Progenitor cell of endocrine pancreas (in vitro differentiated cells): ENCODE measurements at regions not wholly inside any gene's neighbourhood (a gene's known extent, or its start where the extent isn't known, plus 50 kb on each side); places are given as distances from the start of the nearest gene placed in this dataset.
"Not testable (repeated sequence)": the region's sequence is repeated elsewhere in the genome, so short reads cannot be mapped to it uniquely, and the experiment has no call there.

ENCODE experiments used
- DNase-seq: peaks from one replicate; pipeline ENCODE4 v3.0.0; 2021; ENCODE audit warnings: low spot score; ENCODE audit not compliant: unreplicated experiment
- H3K27ac Mint-ChIP-seq: 2 replicates; pipeline ENCODE4 v1.8.0; 2021; ENCODE audit warnings: mild to moderate bottlenecking, moderate library complexity, mixed read lengths
- H3K27me3 Mint-ChIP-seq: 2 replicates; pipeline ENCODE4 v1.8.0; 2021; ENCODE audit warnings: mixed read lengths
- H3K36me3 Mint-ChIP-seq: 2 replicates; pipeline ENCODE4 v1.8.0; 2022; ENCODE audit warnings: mixed read lengths; ENCODE audit not compliant: insufficient read depth
- H3K4me1 Mint-ChIP-seq: 2 replicates; pipeline ENCODE4 v1.8.0; 2021; ENCODE audit warnings: low read depth, mixed read lengths
- H3K4me3 Mint-ChIP-seq: 2 replicates; pipeline ENCODE4 v1.8.0; 2021; ENCODE audit warnings: low read depth, mild to moderate bottlenecking, moderate library complexity, mixed read lengths
- H3K9me3 Mint-ChIP-seq: 2 replicates; pipeline ENCODE4 v1.8.0; 2021; ENCODE audit warnings: low read depth, mixed read lengths
- CTCF ChIP-seq: fragments of 200-600 bp; sonication (generic); IDR thresholded peaks from one replicate; pipeline ENCODE4 v1.5.0; 2021; ENCODE audit warnings: antibody characterized with exemption, mild to moderate bottlenecking; ENCODE audit not compliant: unreplicated experiment

- Mint-ChIP-seq H3K9me3 (peaks cover 3% of the 10 kb centered on the region), H3K27me3 (no peaks in the 10 kb centered on the region), H3K4me3 (no peak overlapping the region), H3K36me3 (no peaks in the 10 kb centered on the region), H3K4me1 (peaks cover 13% of the 10 kb centered on the region), H3K27ac (peak overlapping the region; percentile 59)
- no peak for TF ChIP-seq CTCF
- no peak for DNase-seq
Observed at GRCh38 chr7:53237344-53237913, 202.0 kb downstream of the POM121L12 start.

- DNase-seq = no peak
- peaks cover 13% of the 10 kb centered on the region for H3K4me1 Mint-ChIP-seq
- no peak overlapping the region for H3K27ac Mint-ChIP-seq
- no peak for TF ChIP-seq CTCF
- H3K27me3 Mint-ChIP-seq = no peaks in the 10 kb centered on the region
- peaks cover 4% of the 10 kb centered on the region for H3K9me3 Mint-ChIP-seq
- H3K36me3 Mint-ChIP-seq = no peaks in the 10 kb centered on the region
- no peak overlapping the region for H3K4me3 Mint-ChIP-seq
Observed at GRCh38 chr7:53238021-53238605, 202.7 kb downstream of the POM121L12 start.

- not testable (repeated sequence) for DNase-seq, H3K9me3 Mint-ChIP-seq, H3K27me3 Mint-ChIP-seq, H3K36me3 Mint-ChIP-seq, H3K4me3 Mint-ChIP-seq, H3K27ac Mint-ChIP-seq
- H3K4me1 Mint-ChIP-seq = peaks cover 13% of the 10 kb centered on the region
Observed at GRCh38 chr7:53239151-53239550, 203.7 kb downstream of the POM121L12 start.

- DNase-seq = no peak
- Mint-ChIP-seq H3K9me3 (peaks cover 3% of the 10 kb centered on the region), H3K36me3 (no peaks in the 10 kb centered on the region), H3K4me3 (no peak overlapping the region), H3K27me3 (no peaks in the 10 kb centered on the region), H3K4me1 (peaks cover 2% of the 10 kb centered on the region), H3K27ac (no peak overlapping the region)
- TF ChIP-seq CTCF = no peak
Observed at GRCh38 chr7:53245721-53246120, 210.3 kb downstream of the POM121L12 start.

- no peak for TF ChIP-seq CTCF
- DNase-seq = no peak
- Mint-ChIP-seq H3K4me1 (no peaks in the 10 kb centered on the region), H3K4me3 (no peak overlapping the region), H3K27ac (no peak overlapping the region), H3K9me3 (peaks cover 3% of the 10 kb centered on the region), H3K36me3 (no peaks in the 10 kb centered on the region), H3K27me3 (no peaks in the 10 kb centered on the region)
Observed at GRCh38 chr7:53246957-53247356, 211.5 kb downstream of the POM121L12 start.

GRCh38 chr7:53252539-53252938, 217.1 kb downstream of the POM121L12 start:
- TF ChIP-seq CTCF = no peak
- H3K27ac Mint-ChIP-seq = no peak overlapping the region
- no peaks in the 10 kb centered on the region for H3K4me1 Mint-ChIP-seq
- H3K36me3 Mint-ChIP-seq = peaks cover 2% of the 10 kb centered on the region
- H3K27me3 Mint-ChIP-seq = no peaks in the 10 kb centered on the region
- H3K9me3 Mint-ChIP-seq = peaks cover 12% of the 10 kb centered on the region
- no peak overlapping the region for H3K4me3 Mint-ChIP-seq
- no peak for DNase-seq
